HEK293 (cell line): ENCODE measurements at regions not wholly inside any gene's neighbourhood (a gene's known extent, or its start where the extent isn't known, plus 50 kb on each side); places are given as distances from the start of the nearest gene placed in this dataset.

ENCODE experiments used
- CTCF ChIA-PET: fragments of 350-600 bp; formaldehyde crosslinking; extraction: SDS; loops from one replicate; lab custom pipeline; 2021; ENCODE audit warnings: antibody characterized with exemption; lab: Yijun Ruan, JAX
- POLR2A ChIA-PET: fragments of 300-600 bp; formaldehyde crosslinking; extraction: SDS; loops from one replicate; lab custom pipeline; 2020; ENCODE audit warnings: antibody characterized with exemption, inconsistent platforms; lab: Yijun Ruan, JAX
- H3K27ac ChIP-seq: fragments of 200-500 bp; sonication (Bioruptor generic); 2 replicates; pipeline ENCODE4 v1.5.1; 2014; ENCODE audit warnings: low read depth, low read length, control low read depth, inconsistent platforms; ENCODE audit errors: extremely low read depth
- H3K36me3 ChIP-seq, 2 experiments: fragments of 200-500 bp in 1 of 2; sonication (Bioruptor generic) in 1 of 2; 1 replicate in 1 of 2; 2 replicates in 1 of 2; pipeline ENCODE4 v1.5.1; 2014 to 2017; ENCODE audit warnings: inconsistent platforms in 2 of 2, low read length in 2 of 2; ENCODE audit not compliant: control insufficient read depth in 2 of 2, insufficient read depth in 1 of 2
- H3K4me1 ChIP-seq: fragments of 200-500 bp; sonication (Bioruptor generic); 2 replicates; pipeline ENCODE4 v1.5.1; 2014; ENCODE audit warnings: mild to moderate bottlenecking, low read length, inconsistent platforms; ENCODE audit not compliant: control insufficient read depth, insufficient read depth
- H3K4me3 ChIP-seq: 2 replicates; pipeline ENCODE4 v1.5.1; 2011; ENCODE audit warnings: low read depth, mild to moderate bottlenecking, control low read depth, low read length, moderate library complexity
- H3K9me3 ChIP-seq: fragments of 200-500 bp; sonication (Bioruptor generic); 2 replicates; pipeline ENCODE4 v1.5.1; 2014; ENCODE audit warnings: low read depth, low read length, inconsistent platforms; ENCODE audit not compliant: control insufficient read depth, insufficient read depth
- BCL11A ChIP-seq: fragments of 450-650 bp; formaldehyde crosslinking; IDR thresholded peaks from 2 replicates; pipeline ENCODE4 v1.5.1; 2016; ENCODE audit warnings: low read depth, missing biosample characterization, missing genetic modification characterization
- GLIS1 ChIP-seq: fragments of 450-650 bp; formaldehyde crosslinking; IDR thresholded peaks from 2 replicates; pipeline ENCODE4 v1.5.1; 2016; ENCODE audit warnings: missing biosample characterization, missing genetic modification characterization
- MEIS1 ChIP-seq: sonication (generic); formaldehyde crosslinking; IDR thresholded peaks from 2 replicates; pipeline ENCODE4 v1.8.1; 2022; ENCODE audit warnings: missing genetic modification reagents, mild to moderate bottlenecking, borderline replicate concordance
- SCRT2 ChIP-seq: fragments of 450-650 bp; formaldehyde crosslinking; IDR thresholded peaks from 2 replicates; pipeline ENCODE4 v1.5.1; 2016; ENCODE audit warnings: missing biosample characterization, missing genetic modification characterization
- SETDB1 ChIP-seq: IDR thresholded peaks from one replicate; pipeline ENCODE4 v1.6.1; 2017; ENCODE audit warnings: mild to moderate bottlenecking, low read length, moderate library complexity, mixed read lengths; ENCODE audit not compliant: insufficient read length
- SP7 ChIP-seq: fragments of 450-650 bp; formaldehyde crosslinking; IDR thresholded peaks from 2 replicates; pipeline ENCODE4 v1.5.1; 2016; ENCODE audit warnings: missing biosample characterization, missing genetic modification characterization
- ZFP37 ChIP-seq: fragments of 450-650 bp; formaldehyde crosslinking; IDR thresholded peaks from 2 replicates; pipeline ENCODE4 v1.5.1; 2016; ENCODE audit warnings: missing biosample characterization, missing genetic modification characterization
- ZNF16 ChIP-seq: fragments of 450-650 bp; formaldehyde crosslinking; IDR thresholded peaks from 2 replicates; pipeline ENCODE4 v1.5.1; 2016; ENCODE audit warnings: low read depth, missing biosample characterization, missing genetic modification characterization
- ZNF19 ChIP-seq: fragments of 450-650 bp; formaldehyde crosslinking; IDR thresholded peaks from 2 replicates; pipeline ENCODE4; 2016; ENCODE audit warnings: missing biosample characterization, missing genetic modification characterization, low read depth
- ZNF302 ChIP-seq: fragments of 450-650 bp; formaldehyde crosslinking; IDR thresholded peaks from 2 replicates; pipeline ENCODE4 v1.5.1; 2016; ENCODE audit warnings: missing biosample characterization, missing genetic modification characterization, low read depth
- ZNF549 ChIP-seq: fragments of 450-650 bp; IDR thresholded peaks from 2 replicates; pipeline ENCODE4 v1.5.1; 2018; ENCODE audit warnings: missing biosample characterization, missing genetic modification characterization, mild to moderate bottlenecking, inconsistent platforms, moderate library complexity
- ZNF626 ChIP-seq: fragments of 450-650 bp; sonication (Bioruptor Pico); formaldehyde crosslinking; IDR thresholded peaks from 2 replicates; pipeline ENCODE4 v1.5.1; 2018; ENCODE audit warnings: missing biosample characterization, missing genetic modification characterization, inconsistent platforms
- ZNF654 ChIP-seq: fragments of 450-650 bp; formaldehyde crosslinking; IDR thresholded peaks from 2 replicates; pipeline ENCODE4 v1.5.1; 2016; ENCODE audit warnings: low read depth, missing biosample characterization, missing genetic modification characterization
- ZNF701 ChIP-seq: fragments of 450-650 bp; formaldehyde crosslinking; IDR thresholded peaks from 2 replicates; pipeline ENCODE4 v1.5.1; 2016; ENCODE audit warnings: missing biosample characterization, missing genetic modification characterization
- ZNF776 ChIP-seq: fragments of 450-650 bp; formaldehyde crosslinking; IDR thresholded peaks from 2 replicates; pipeline ENCODE4 v1.5.0; 2017; ENCODE audit warnings: missing biosample characterization, missing genetic modification characterization, borderline replicate concordance
- ZXDB ChIP-seq: fragments of 450-650 bp; formaldehyde crosslinking; IDR thresholded peaks from 2 replicates; pipeline ENCODE4 v1.5.1; 2016; ENCODE audit warnings: missing biosample characterization, missing genetic modification characterization
- TF ChIP-seq, protein P1 (sequence below): fragments of 450-650 bp; formaldehyde crosslinking; IDR thresholded peaks from 2 replicates; pipeline ENCODE4 v1.5.1; 2016; ENCODE audit warnings: missing biosample characterization, missing genetic modification characterization
- TF ChIP-seq, protein P2 (sequence below): fragments of 450-650 bp; formaldehyde crosslinking; IDR thresholded peaks from 2 replicates; pipeline ENCODE4 v1.5.1; 2017; ENCODE audit warnings: missing biosample characterization, missing genetic modification characterization

GRCh38 chr18:75353357-75353756 is 74.1 kb downstream of the SMIM21 start:
- Histone ChIP-seq H3K36me3 (no peaks in the 10 kb centered on the region), H3K9me3 (peaks cover 2% of the 10 kb centered on the region), H3K4me1 (peaks cover 8% of the 10 kb centered on the region; the same call in 1 of the 2 replicates), H3K27ac (no peak overlapping the region), H3K4me3 (no peak overlapping the region)
- ChIA-PET POLR2A (no interaction called here), CTCF (no interaction called here)
- TF ChIP-seq SETDB1 (peak; percentile 72), ZNF626 (0 out of 2 replicates have a peak, but pooled peaks have one; percentile 58), ZNF549 (tag by site-specific recombination) (no peak)

DNA sequence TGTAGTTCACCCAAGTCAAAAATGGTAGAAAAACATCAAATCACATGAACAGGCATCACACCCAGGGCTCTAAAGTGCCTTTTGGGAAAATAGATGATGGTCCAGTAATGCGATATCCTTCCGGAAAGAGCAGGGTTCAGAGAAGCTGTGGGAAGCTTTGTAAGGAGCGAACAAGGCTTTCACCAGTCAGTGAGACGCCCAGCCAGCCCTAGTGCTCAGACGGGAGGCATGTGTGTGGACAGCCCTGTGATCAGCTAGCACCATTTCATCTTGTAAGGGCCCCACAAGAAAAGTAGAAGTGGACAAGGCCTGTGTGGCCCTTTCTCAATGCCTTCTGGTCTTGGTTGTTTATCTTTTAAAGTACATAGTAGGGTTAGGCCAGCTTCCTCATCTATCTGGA is 76.1 kb downstream of the SMIM21 start:
- Histone ChIP-seq H3K9me3 (peaks cover 2% of the 10 kb centered on the region), H3K27ac (no peak overlapping the region), H3K4me1 (peaks cover 8% of the 10 kb centered on the region; the same call in 1 of the 2 replicates), H3K4me3 (no peak overlapping the region), H3K36me3 (no peaks in the 10 kb centered on the region)
- ChIA-PET CTCF (no interaction called here), POLR2A (no interaction called here)
- no peak for TF ChIP-seq ZNF19
- no peak for TF ChIP-seq BCL11A (tag by site-specific recombination)
- TF ChIP-seq ZNF776 (tag by site-specific recombination), result no peak
- TF ChIP-seq, protein P1, sequence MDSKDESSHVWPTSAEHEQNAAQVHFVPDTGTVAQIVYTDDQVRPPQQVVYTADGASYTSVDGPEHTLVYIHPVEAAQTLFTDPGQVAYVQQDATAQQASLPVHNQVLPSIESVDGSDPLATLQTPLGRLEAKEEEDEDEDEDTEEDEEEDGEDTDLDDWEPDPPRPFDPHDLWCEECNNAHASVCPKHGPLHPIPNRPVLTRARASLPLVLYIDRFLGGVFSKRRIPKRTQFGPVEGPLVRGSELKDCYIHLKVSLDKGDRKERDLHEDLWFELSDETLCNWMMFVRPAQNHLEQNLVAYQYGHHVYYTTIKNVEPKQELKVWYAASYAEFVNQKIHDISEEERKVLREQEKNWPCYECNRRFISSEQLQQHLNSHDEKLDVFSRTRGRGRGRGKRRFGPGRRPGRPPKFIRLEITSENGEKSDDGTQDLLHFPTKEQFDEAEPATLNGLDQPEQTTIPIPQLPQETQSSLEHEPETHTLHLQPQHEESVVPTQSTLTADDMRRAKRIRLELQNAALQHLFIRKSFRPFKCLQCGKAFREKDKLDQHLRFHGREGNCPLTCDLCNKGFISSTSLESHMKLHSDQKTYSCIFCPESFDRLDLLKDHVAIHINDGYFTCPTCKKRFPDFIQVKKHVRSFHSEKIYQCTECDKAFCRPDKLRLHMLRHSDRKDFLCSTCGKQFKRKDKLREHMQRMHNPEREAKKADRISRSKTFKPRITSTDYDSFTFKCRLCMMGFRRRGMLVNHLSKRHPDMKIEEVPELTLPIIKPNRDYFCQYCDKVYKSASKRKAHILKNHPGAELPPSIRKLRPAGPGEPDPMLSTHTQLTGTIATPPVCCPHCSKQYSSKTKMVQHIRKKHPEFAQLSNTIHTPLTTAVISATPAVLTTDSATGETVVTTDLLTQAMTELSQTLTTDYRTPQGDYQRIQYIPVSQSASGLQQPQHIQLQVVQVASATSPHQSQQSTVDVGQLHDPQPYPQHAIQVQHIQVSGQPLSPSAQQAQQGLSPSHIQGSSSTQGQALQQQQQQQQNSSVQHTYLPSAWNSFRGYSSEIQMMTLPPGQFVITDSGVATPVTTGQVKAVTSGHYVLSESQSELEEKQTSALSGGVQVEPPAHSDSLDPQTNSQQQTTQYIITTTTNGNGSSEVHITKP (tag by site-specific recombination), result no peak

- POLR2A ChIA-PET, result interaction anchor here (0.6 kb wide), 1 partner anchor 142 kb away, joined by 3 read pairs; the partner anchor contains the start of gene PTGR3
- no peaks in the 10 kb centered on the region for H3K36me3 ChIP-seq
- H3K4me1 ChIP-seq, result peaks cover 8% of the 10 kb centered on the region; the same call in 1 of the 2 replicates
- 0 out of 2 replicates have a peak overlapping the region, but pooled peaks have one; percentile 24 for H3K27ac ChIP-seq
- TF ChIP-seq ZNF16 (tag by site-specific recombination) (no peak), ZFP37 (tag by site-specific recombination) (no peak), SCRT2 (tag by site-specific recombination) (no peak), ZNF302 (tag by site-specific recombination) (no peak), ZNF654 (tag by site-specific recombination) (no peak), GLIS1 (peak; percentile 21; the same call in 1 of the 2 replicates), SP7 (tag by site-specific recombination) (peak; percentile 58; the same call in 1 of the 2 replicates), ZNF701 (tag by site-specific recombination) (no peak), ZXDB (tag by site-specific recombination) (0 out of 2 replicates have a peak, but pooled peaks have one; percentile 5), MEIS1 (no peak)
- TF ChIP-seq, protein P2, sequence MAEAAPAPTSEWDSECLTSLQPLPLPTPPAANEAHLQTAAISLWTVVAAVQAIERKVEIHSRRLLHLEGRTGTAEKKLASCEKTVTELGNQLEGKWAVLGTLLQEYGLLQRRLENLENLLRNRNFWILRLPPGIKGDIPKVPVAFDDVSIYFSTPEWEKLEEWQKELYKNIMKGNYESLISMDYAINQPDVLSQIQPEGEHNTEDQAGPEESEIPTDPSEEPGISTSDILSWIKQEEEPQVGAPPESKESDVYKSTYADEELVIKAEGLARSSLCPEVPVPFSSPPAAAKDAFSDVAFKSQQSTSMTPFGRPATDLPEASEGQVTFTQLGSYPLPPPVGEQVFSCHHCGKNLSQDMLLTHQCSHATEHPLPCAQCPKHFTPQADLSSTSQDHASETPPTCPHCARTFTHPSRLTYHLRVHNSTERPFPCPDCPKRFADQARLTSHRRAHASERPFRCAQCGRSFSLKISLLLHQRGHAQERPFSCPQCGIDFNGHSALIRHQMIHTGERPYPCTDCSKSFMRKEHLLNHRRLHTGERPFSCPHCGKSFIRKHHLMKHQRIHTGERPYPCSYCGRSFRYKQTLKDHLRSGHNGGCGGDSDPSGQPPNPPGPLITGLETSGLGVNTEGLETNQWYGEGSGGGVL (tag by site-specific recombination), result 0 out of 2 replicates have a peak, but pooled peaks have one; percentile 6
- TF ChIP-seq, all 188 proteins: peak for 4
- Histone ChIP-seq H3K4me3 (no peak overlapping the region), H3K9me3 (peaks cover 2% of the 10 kb centered on the region)
- CTCF ChIA-PET, result interaction anchor here (0.6 kb wide), 1 partner anchor 140 kb away, joined by 3 read pairs; the partner anchor contains the start of gene TSHZ1
Observed at GRCh38 chr18:75350857-75351256, 76.6 kb downstream of the SMIM21 start.
